ENCODE measurements at regions not wholly inside any gene's neighbourhood (a gene's known extent, or its start where the extent isn't known, plus 50 kb on each side); places are given as distances from the start of the nearest gene placed in this dataset.

DNA sequence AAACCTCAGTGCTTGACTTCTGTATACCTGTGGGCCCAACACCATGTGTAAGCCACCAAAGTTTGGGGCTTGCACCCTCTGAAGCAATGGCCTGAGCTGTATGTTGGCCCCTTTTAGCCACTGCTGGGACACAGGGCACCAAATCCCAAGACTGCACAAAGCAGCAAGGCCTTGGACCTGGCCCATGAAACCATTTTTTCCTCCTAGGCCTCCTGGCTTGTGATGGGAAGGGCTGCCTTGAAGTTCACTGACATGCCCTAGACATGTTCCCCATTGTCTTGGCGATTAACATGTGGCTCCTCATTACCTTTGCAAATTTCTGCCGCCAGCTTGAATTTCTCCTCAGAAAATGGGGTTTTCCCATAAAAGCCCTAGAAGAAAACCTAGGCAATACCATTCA lies 345.5 kb downstream of the MLLT3 start:
- TF ChIP-seq, protein P1, sequence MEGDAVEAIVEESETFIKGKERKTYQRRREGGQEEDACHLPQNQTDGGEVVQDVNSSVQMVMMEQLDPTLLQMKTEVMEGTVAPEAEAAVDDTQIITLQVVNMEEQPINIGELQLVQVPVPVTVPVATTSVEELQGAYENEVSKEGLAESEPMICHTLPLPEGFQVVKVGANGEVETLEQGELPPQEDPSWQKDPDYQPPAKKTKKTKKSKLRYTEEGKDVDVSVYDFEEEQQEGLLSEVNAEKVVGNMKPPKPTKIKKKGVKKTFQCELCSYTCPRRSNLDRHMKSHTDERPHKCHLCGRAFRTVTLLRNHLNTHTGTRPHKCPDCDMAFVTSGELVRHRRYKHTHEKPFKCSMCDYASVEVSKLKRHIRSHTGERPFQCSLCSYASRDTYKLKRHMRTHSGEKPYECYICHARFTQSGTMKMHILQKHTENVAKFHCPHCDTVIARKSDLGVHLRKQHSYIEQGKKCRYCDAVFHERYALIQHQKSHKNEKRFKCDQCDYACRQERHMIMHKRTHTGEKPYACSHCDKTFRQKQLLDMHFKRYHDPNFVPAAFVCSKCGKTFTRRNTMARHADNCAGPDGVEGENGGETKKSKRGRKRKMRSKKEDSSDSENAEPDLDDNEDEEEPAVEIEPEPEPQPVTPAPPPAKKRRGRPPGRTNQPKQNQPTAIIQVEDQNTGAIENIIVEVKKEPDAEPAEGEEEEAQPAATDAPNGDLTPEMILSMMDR (IDR thresholded peaks at IDR 0.05) = no peak
- TF ChIP-seq, protein P2, sequence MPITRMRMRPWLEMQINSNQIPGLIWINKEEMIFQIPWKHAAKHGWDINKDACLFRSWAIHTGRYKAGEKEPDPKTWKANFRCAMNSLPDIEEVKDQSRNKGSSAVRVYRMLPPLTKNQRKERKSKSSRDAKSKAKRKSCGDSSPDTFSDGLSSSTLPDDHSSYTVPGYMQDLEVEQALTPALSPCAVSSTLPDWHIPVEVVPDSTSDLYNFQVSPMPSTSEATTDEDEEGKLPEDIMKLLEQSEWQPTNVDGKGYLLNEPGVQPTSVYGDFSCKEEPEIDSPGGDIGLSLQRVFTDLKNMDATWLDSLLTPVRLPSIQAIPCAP (CRISPR knock-in tag; IDR thresholded peaks at IDR 0.05) = no peak
- no peak for TF ChIP-seq CREB1 (CRISPR knock-in tag; IDR thresholded peaks at IDR 0.05)
- no peak for TF ChIP-seq JUN (CRISPR knock-in tag; IDR thresholded peaks at IDR 0.05)
- TF ChIP-seq CREM (CRISPR knock-in tag; IDR thresholded peaks at IDR 0.05) = no peak
- TF ChIP-seq ATF6 (CRISPR knock-in tag; IDR thresholded peaks at IDR 0.05) = no peak
- TF ChIP-seq SP1 (CRISPR knock-in tag; conservative IDR thresholded peaks at IDR 0.05) = no peak
- no peak for TF ChIP-seq ERG (CRISPR knock-in tag; IDR thresholded peaks at IDR 0.05)
- TF ChIP-seq NR2C2 (CRISPR knock-in tag; IDR thresholded peaks at IDR 0.05) = no peak
- TF ChIP-seq, protein P3, sequence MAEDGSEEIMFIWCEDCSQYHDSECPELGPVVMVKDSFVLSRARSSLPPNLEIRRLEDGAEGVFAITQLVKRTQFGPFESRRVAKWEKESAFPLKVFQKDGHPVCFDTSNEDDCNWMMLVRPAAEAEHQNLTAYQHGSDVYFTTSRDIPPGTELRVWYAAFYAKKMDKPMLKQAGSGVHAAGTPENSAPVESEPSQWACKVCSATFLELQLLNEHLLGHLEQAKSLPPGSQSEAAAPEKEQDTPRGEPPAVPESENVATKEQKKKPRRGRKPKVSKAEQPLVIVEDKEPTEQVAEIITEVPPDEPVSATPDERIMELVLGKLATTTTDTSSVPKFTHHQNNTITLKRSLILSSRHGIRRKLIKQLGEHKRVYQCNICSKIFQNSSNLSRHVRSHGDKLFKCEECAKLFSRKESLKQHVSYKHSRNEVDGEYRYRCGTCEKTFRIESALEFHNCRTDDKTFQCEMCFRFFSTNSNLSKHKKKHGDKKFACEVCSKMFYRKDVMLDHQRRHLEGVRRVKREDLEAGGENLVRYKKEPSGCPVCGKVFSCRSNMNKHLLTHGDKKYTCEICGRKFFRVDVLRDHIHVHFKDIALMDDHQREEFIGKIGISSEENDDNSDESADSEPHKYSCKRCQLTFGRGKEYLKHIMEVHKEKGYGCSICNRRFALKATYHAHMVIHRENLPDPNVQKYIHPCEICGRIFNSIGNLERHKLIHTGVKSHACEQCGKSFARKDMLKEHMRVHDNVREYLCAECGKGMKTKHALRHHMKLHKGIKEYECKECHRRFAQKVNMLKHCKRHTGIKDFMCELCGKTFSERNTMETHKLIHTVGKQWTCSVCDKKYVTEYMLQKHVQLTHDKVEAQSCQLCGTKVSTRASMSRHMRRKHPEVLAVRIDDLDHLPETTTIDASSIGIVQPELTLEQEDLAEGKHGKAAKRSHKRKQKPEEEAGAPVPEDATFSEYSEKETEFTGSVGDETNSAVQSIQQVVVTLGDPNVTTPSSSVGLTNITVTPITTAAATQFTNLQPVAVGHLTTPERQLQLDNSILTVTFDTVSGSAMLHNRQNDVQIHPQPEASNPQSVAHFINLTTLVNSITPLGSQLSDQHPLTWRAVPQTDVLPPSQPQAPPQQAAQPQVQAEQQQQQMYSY (CRISPR knock-in tag; IDR thresholded peaks at IDR 0.05) = no peak
- TF ChIP-seq ZBTB21 (CRISPR knock-in tag; IDR thresholded peaks at IDR 0.05; ENCODE audit: borderline replicate concordance) = no peak
- TF ChIP-seq ZNF671 (CRISPR knock-in tag; IDR thresholded peaks at IDR 0.05) = no peak
- TF ChIP-seq MAX (CRISPR knock-in tag; IDR thresholded peaks at IDR 0.05) = no peak
- TF ChIP-seq HMGXB4 (CRISPR knock-in tag; IDR thresholded peaks at IDR 0.05) = no peak
